ENCODE measurements at regions not wholly inside any gene's neighbourhood (a gene's known extent, or its start where the extent isn't known, plus 50 kb on each side); places are given as distances from the start of the nearest gene placed in this dataset.
"Not testable (repeated sequence)": the region's sequence is repeated elsewhere in the genome, so short reads cannot be mapped to it uniquely, and the experiment has no call there.

GRCh38 chrX:19912-20571, 261.1 kb upstream of the PLCXD1 start:
- no TSS peak for BruUV-seq (replicated peaks)
- H3K27ac ChIP-seq (ENCODE audit: extremely low read length, insufficient read depth, low read length) = no peak overlapping the region
- intact Hi-C loops (cut with micrococcal nuclease; ENCODE audit: unreplicated experiment) (no loop called here), in situ Hi-C loops (cut with HindIII; ENCODE audit: extremely low pct_ligation_motif_present, low pct_unique_long_range_greater_than_20kb) (no loop called here)
- peak overlapping the region; percentile 43; the same call in 1 of the 2 replicates for H3K9ac ChIP-seq (ENCODE audit: insufficient read depth, low read depth, low read length)
- no peak overlapping the region for H2AFZ ChIP-seq (ENCODE audit: low read length)
- ATAC-seq (peak; percentile 78), FAIRE-seq (no peak), DNase-seq (ENCODE audit: low spot score) (peak; percentile 0)
- H3K4me1 ChIP-seq (ENCODE audit: insufficient read depth, low read length) = peaks cover 6% of the 10 kb centered on the region; the same call in 1 of the 2 replicates
- peak overlapping the region; percentile 75 for H3K4me2 ChIP-seq (ENCODE audit: low read depth, low read length)
- peak overlapping the region in 2 of 3 experiments; percentile 5 to 61; a peak in 3 of 6 replicates for H3K4me3 ChIP-seq (replicated peaks in 1 of 3; ENCODE audit: insufficient read depth in 1 of 3, low read depth in 2 of 3, low read length in 3 of 3)
- ChIA-PET CTCF (ENCODE audit: low intra/inter-chr PET ratio, low total read pairs) (no interaction called here), POLR2A (no interaction called here)
- H4K20me1 ChIP-seq (ENCODE audit: insufficient read depth, low read length) = no peaks in the 10 kb centered on the region
- no peaks in the 10 kb centered on the region for H3K9me3 ChIP-seq (ENCODE audit: low read length)
- no peaks in the 10 kb centered on the region for H3K27me3 ChIP-seq (ENCODE audit: control insufficient read depth in 1 of 2, insufficient read depth in 2 of 2, low read length in 2 of 2)
- H3K79me2 ChIP-seq (ENCODE audit: insufficient read depth, low read length) = no peaks in the 10 kb centered on the region
- 0 out of 2 replicates have a peak, but pooled peaks have one; percentile 30 for TF ChIP-seq ZSCAN21 (CRISPR knock-in tag; IDR thresholded peaks at IDR 0.05; ENCODE audit: borderline replicate concordance)
- TF ChIP-seq U2AF2 (IDR thresholded peaks at IDR 0.05; ENCODE audit: low read depth, low read length) = no peak
- no peak for TF ChIP-seq SETDB1 (CRISPR knock-in tag; IDR thresholded peaks at IDR 0.05; ENCODE audit: borderline replicate concordance)
- TF ChIP-seq ZNF687 (CRISPR knock-in tag; IDR thresholded peaks at IDR 0.05) = peak; percentile 44
- TF ChIP-seq, protein P1, sequence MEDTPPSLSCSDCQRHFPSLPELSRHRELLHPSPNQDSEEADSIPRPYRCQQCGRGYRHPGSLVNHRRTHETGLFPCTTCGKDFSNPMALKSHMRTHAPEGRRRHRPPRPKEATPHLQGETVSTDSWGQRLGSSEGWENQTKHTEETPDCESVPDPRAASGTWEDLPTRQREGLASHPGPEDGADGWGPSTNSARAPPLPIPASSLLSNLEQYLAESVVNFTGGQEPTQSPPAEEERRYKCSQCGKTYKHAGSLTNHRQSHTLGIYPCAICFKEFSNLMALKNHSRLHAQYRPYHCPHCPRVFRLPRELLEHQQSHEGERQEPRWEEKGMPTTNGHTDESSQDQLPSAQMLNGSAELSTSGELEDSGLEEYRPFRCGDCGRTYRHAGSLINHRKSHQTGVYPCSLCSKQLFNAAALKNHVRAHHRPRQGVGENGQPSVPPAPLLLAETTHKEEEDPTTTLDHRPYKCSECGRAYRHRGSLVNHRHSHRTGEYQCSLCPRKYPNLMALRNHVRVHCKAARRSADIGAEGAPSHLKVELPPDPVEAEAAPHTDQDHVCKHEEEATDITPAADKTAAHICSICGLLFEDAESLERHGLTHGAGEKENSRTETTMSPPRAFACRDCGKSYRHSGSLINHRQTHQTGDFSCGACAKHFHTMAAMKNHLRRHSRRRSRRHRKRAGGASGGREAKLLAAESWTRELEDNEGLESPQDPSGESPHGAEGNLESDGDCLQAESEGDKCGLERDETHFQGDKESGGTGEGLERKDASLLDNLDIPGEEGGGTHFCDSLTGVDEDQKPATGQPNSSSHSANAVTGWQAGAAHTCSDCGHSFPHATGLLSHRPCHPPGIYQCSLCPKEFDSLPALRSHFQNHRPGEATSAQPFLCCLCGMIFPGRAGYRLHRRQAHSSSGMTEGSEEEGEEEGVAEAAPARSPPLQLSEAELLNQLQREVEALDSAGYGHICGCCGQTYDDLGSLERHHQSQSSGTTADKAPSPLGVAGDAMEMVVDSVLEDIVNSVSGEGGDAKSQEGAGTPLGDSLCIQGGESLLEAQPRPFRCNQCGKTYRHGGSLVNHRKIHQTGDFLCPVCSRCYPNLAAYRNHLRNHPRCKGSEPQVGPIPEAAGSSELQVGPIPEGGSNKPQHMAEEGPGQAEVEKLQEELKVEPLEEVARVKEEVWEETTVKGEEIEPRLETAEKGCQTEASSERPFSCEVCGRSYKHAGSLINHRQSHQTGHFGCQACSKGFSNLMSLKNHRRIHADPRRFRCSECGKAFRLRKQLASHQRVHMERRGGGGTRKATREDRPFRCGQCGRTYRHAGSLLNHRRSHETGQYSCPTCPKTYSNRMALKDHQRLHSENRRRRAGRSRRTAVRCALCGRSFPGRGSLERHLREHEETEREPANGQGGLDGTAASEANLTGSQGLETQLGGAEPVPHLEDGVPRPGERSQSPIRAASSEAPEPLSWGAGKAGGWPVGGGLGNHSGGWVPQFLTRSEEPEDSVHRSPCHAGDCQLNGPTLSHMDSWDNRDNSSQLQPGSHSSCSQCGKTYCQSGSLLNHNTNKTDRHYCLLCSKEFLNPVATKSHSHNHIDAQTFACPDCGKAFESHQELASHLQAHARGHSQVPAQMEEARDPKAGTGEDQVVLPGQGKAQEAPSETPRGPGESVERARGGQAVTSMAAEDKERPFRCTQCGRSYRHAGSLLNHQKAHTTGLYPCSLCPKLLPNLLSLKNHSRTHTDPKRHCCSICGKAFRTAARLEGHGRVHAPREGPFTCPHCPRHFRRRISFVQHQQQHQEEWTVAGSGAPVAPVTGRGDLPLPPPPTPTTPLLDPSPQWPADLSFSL (CRISPR knock-in tag; IDR thresholded peaks at IDR 0.05) = no peak
- WGBS (ENCODE audit: low lambda C conversion rate) = 53% methylated on average over 45 of the region's 56 CpGs
- H3K36me3 ChIP-seq (replicated peaks in 1 of 2; ENCODE audit: control insufficient read depth in 1 of 2, insufficient read depth in 2 of 2, low read length in 2 of 2) = no peaks in the 10 kb centered on the region

- H2AFZ ChIP-seq (ENCODE audit: low read length); in situ Hi-C loops (cut with HindIII; ENCODE audit: extremely low pct_ligation_motif_present, low pct_unique_long_range_greater_than_20kb); FAIRE-seq; H3K27me3 ChIP-seq (ENCODE audit: control insufficient read depth in 1 of 2, insufficient read depth in 2 of 2, low read length in 2 of 2); H3K4me1 ChIP-seq (ENCODE audit: insufficient read depth, low read length); BruUV-seq (replicated peaks); H3K4me2 ChIP-seq (ENCODE audit: low read depth, low read length); H3K9ac ChIP-seq (ENCODE audit: insufficient read depth, low read depth, low read length); POLR2A ChIA-PET; intact Hi-C loops (cut with micrococcal nuclease; ENCODE audit: unreplicated experiment); H3K27ac ChIP-seq (ENCODE audit: extremely low read length, insufficient read depth, low read length); DNase-seq (ENCODE audit: low spot score); H3K79me2 ChIP-seq (ENCODE audit: insufficient read depth, low read length); H3K36me3 ChIP-seq (replicated peaks in 1 of 2; ENCODE audit: control insufficient read depth in 1 of 2, insufficient read depth in 2 of 2, low read length in 2 of 2); ATAC-seq; H4K20me1 ChIP-seq (ENCODE audit: insufficient read depth, low read length); CTCF ChIA-PET (ENCODE audit: low intra/inter-chr PET ratio, low total read pairs); H3K9me3 ChIP-seq (ENCODE audit: low read length); H3K4me3 ChIP-seq (replicated peaks in 1 of 3; ENCODE audit: insufficient read depth in 1 of 3, low read depth in 2 of 3, low read length in 3 of 3): not testable (repeated sequence)
- WGBS (ENCODE audit: low lambda C conversion rate) = no CpG with 5 or more reads among the region's 6 CpGs
These were observed 257.0 kb upstream of the PLCXD1 start for GRCh38 chrX:24139-24538.
